Panc1 (cell line): ENCODE measurements at regions not wholly inside any gene's neighbourhood (a gene's known extent, or its start where the extent isn't known, plus 50 kb on each side); places are given as distances from the start of the nearest gene placed in this dataset.

Experiments used
- ATAC-seq: fragments of 200-7000 bp; cut with Tn5 transposase; 2 replicates; pipeline ENCODE4 v1.9.1; 2020; ENCODE audit warnings: mild to moderate bottlenecking, moderate library complexity
- BruUV-seq: library from RNA; stranded (reverse); fragments of 400-500 nt; replicated peaks from 2 replicates; lab custom pipeline; 2021; lab: Mats Ljungman, UMichigan
- CTCF ChIA-PET: fragments of 300-600 bp; sonication (Branson Sonifier 250); formaldehyde crosslinking; loops from one replicate; lab custom pipeline; 2022; ENCODE audit warnings: antibody characterized with exemption; lab: Charles Lee
- POLR2A ChIA-PET: fragments of 300-600 bp; sonication (Branson Sonifier 250); formaldehyde crosslinking; loops from one replicate; lab custom pipeline; 2022; ENCODE audit warnings: antibody characterized with exemption; lab: Charles Lee
- DNase-seq: peaks from one replicate; pipeline ENCODE4 v3.0.0-alpha.2; 2010; ENCODE audit warnings: low read depth, low spot score
- H3K27ac ChIP-seq: 2 replicates; pipeline ENCODE4 v1.5.1; 2011; ENCODE audit warnings: mild to moderate bottlenecking, low read length, inconsistent platforms
- H3K27me3 ChIP-seq: fragments of 200-500 bp; sonication (Bioruptor generic); 2 replicates; pipeline ENCODE4 v1.6.0; 2014; ENCODE audit warnings: low read length, inconsistent platforms; ENCODE audit not compliant: control insufficient read depth, insufficient read depth
- H3K36me3 ChIP-seq: fragments of 200-500 bp; sonication (Bioruptor generic); 2 replicates; pipeline ENCODE4 v1.5.1; 2014; ENCODE audit warnings: inconsistent platforms, mild to moderate bottlenecking, low read length, moderate library complexity; ENCODE audit not compliant: control insufficient read depth, insufficient read depth
- H3K4me1 ChIP-seq: 2 replicates; pipeline ENCODE4 v1.5.1; 2011; ENCODE audit warnings: inconsistent platforms, mild to moderate bottlenecking, low read length, moderate library complexity; ENCODE audit not compliant: control insufficient read depth, insufficient read depth
- H3K4me3 ChIP-seq, 2 experiments: 2 replicates each; pipeline ENCODE4 v1.5.1; 2011 to 2012; ENCODE audit warnings: low read depth in 2 of 2, low read length in 2 of 2, mild to moderate bottlenecking in 2 of 2, inconsistent platforms in 1 of 2, moderate library complexity in 1 of 2
- H3K9me3 ChIP-seq: fragments of 200-500 bp; sonication (Bioruptor generic); 2 replicates; pipeline ENCODE4 v1.5.1; 2014; ENCODE audit warnings: low read depth, mild to moderate bottlenecking, inconsistent platforms, low read length, moderate library complexity; ENCODE audit not compliant: control insufficient read depth, insufficient read depth
- POLR2AphosphoS5 ChIP-seq: IDR thresholded peaks from 2 replicates; pipeline ENCODE4 v1.6.1; 2012; ENCODE audit warnings: mild to moderate bottlenecking, low read depth, low read length, moderate library complexity
- REST ChIP-seq, 2 experiments: IDR thresholded peaks; 2 replicates each; pipeline ENCODE4 v1.6.1; 2011 to 2012; ENCODE audit warnings: low read depth in 2 of 2, control low read depth in 1 of 2, low read length in 1 of 2, mild to moderate bottlenecking in 1 of 2, moderate library complexity in 1 of 2; ENCODE audit not compliant: insufficient read depth in 1 of 2
- SIN3A ChIP-seq: IDR thresholded peaks from 2 replicates; pipeline ENCODE4 v1.6.1; 2012; ENCODE audit warnings: low read depth, mild to moderate bottlenecking, low read length, moderate library complexity, borderline replicate concordance; ENCODE audit not compliant: insufficient read depth
- TCF7L2 ChIP-seq: IDR thresholded peaks from 2 replicates; pipeline ENCODE4 v1.6.1; 2011; ENCODE audit warnings: mild to moderate bottlenecking, low read depth, low read length, inconsistent platforms
- in situ Hi-C: cut with HindIII; loops from 2 replicates; pipeline ENCODE4 v1.10.0; 2016; ENCODE audit warnings: low sequenced_read_pairs, low pct_unique_long_range_greater_than_20kb
- intact Hi-C: fragments of 100-400 bp; cut with micrococcal nuclease; formaldehyde crosslinking; loops from one replicate; pipeline ENCODE4 v1.10.0; 2022; ENCODE audit not compliant: unreplicated experiment
- TF ChIP-seq, protein P1 (sequence below): fragments of 450-650 bp; IDR thresholded peaks from 2 replicates; pipeline ENCODE4 v1.5.1; 2017; ENCODE audit warnings: mild to moderate bottlenecking

GRCh38 chr15:26176831-26177230 is 313.7 kb upstream of the ATP10A start:
- in situ Hi-C loops, result no loop called here
- TF ChIP-seq REST (IDR thresholded peaks at IDR 0.05; ENCODE audit: insufficient read depth in 1 of 2, low read depth in 2 of 2, low read length in 1 of 2) (no peak), SIN3A (no peak), POLR2AphosphoS5 (no peak), TCF7L2 (no peak)
- TF ChIP-seq, protein P1, sequence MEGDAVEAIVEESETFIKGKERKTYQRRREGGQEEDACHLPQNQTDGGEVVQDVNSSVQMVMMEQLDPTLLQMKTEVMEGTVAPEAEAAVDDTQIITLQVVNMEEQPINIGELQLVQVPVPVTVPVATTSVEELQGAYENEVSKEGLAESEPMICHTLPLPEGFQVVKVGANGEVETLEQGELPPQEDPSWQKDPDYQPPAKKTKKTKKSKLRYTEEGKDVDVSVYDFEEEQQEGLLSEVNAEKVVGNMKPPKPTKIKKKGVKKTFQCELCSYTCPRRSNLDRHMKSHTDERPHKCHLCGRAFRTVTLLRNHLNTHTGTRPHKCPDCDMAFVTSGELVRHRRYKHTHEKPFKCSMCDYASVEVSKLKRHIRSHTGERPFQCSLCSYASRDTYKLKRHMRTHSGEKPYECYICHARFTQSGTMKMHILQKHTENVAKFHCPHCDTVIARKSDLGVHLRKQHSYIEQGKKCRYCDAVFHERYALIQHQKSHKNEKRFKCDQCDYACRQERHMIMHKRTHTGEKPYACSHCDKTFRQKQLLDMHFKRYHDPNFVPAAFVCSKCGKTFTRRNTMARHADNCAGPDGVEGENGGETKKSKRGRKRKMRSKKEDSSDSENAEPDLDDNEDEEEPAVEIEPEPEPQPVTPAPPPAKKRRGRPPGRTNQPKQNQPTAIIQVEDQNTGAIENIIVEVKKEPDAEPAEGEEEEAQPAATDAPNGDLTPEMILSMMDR, result no peak
- Histone ChIP-seq H3K9me3 (no peaks in the 10 kb centered on the region), H3K27ac (no peak overlapping the region), H3K36me3 (no peaks in the 10 kb centered on the region), H3K27me3 (no peaks in the 10 kb centered on the region), H3K4me3 (no peak overlapping the region), H3K4me1 (no peaks in the 10 kb centered on the region)
- intact Hi-C loops, result no loop called here
- POLR2A ChIA-PET, result no interaction called here
- DNase-seq (no peak), ATAC-seq (no peak)
- no TSS peak for BruUV-seq
- CTCF ChIA-PET, result no interaction called here

- ATAC-seq, result no peak
- H3K4me1 ChIP-seq, result no peaks in the 10 kb centered on the region
- no TSS peak for BruUV-seq
- H3K9me3 ChIP-seq, result no peaks in the 10 kb centered on the region
- H3K27ac ChIP-seq, result no peak overlapping the region
- CTCF ChIA-PET, result no interaction called here
- no peak overlapping the region for H3K4me3 ChIP-seq
- POLR2A ChIA-PET, result no interaction called here
- in situ Hi-C loops, result no loop called here
- no peak for TF ChIP-seq REST (IDR thresholded peaks at IDR 0.05; ENCODE audit: insufficient read depth in 1 of 2, low read depth in 2 of 2, low read length in 1 of 2)
- intact Hi-C loops, result no loop called here
- H3K27me3 ChIP-seq, result no peaks in the 10 kb centered on the region
- no peaks in the 10 kb centered on the region for H3K36me3 ChIP-seq
- no peak for DNase-seq
Observed at GRCh38 chr15:26171266-26171665, 308.1 kb upstream of the ATP10A start.
